Gastrocnemius medialis (tissue), 4 donors: ENCODE measurements at regions not wholly inside any gene's neighbourhood (a gene's known extent, or its start where the extent isn't known, plus 50 kb on each side); places are given as distances from the start of the nearest gene placed in this dataset.

Experiments used
- ATAC-seq, 2 donors: fragments of 150-250 bp; one replicate each; pipeline ENCODE4 v1.9.1; 2016
- DNase-seq, 2 donors: peaks; one replicate each; pipeline ENCODE4 v3.0.0-alpha.2; 2019
- H3K27ac ChIP-seq, 4 donors: fragments of 200-600 bp; sonication (generic); 1 replicate in 1 of 4; 2 replicates in 3 of 4; pipeline ENCODE4 v1.5.1; 2016 to 2018; ENCODE audit warnings: mild to moderate bottlenecking in 2 of 4, moderate library complexity in 1 of 4
- H3K27me3 ChIP-seq, 3 donors: fragments of 200-600 bp; sonication (generic) in 2 of 3; 1 replicate in 1 of 3; 2 replicates in 2 of 3; pipeline versions ENCODE4 v1.5.1 to v1.6.0; 2016 to 2019; ENCODE audit warnings: mild to moderate bottlenecking in 1 of 3, moderate library complexity in 1 of 3
- H3K36me3 ChIP-seq, 2 donors: fragments of 200-600 bp; sonication (generic) in 1 of 2; one replicate each; pipeline ENCODE4 v1.5.1; 2017 to 2018
- H3K4me1 ChIP-seq, 2 donors: fragments of 200-600 bp; sonication (generic) in 1 of 2; one replicate each; pipeline ENCODE4 v1.5.1; 2016 to 2017; ENCODE audit warnings: mild to moderate bottlenecking in 2 of 2
- H3K4me3 ChIP-seq, 4 donors: fragments of 200-600 bp; sonication (generic) in 3 of 4; 1 replicate in 1 of 4; 2 replicates in 3 of 4; pipeline ENCODE4 v1.5.1; 2016 to 2019; ENCODE audit warnings: mild to moderate bottlenecking in 2 of 4
- H3K9me3 ChIP-seq, 3 donors: fragments of 200-600 bp; sonication (generic) in 2 of 3; 1 replicate in 1 of 3; 2 replicates in 2 of 3; pipeline ENCODE4 v1.5.1; 2016 to 2019
- POLR2A ChIP-seq, 2 donors: fragments of 450-650 bp; IDR thresholded peaks; one replicate each; pipeline ENCODE4 v1.6.1; 2017; ENCODE audit warnings: antibody characterized with exemption in 2 of 2, mild to moderate bottlenecking in 2 of 2, moderate library complexity in 2 of 2
- in situ Hi-C, 4 donors: fragments of 200-750 bp; cut with MboI; loops; one replicate each; pipeline versions ENCODE4 v1.15.0 to v1.8.0; 2017; ENCODE audit warnings: low sequenced_read_pairs in 4 of 4
- intact Hi-C: fragments of 100-400 bp; cut with DNase I; formaldehyde crosslinking; loops from one replicate; pipeline ENCODE4 v1.15.1; 2023; ENCODE audit warnings: low total_unique reads
- TF ChIP-seq, protein P1 (sequence below), 5 experiments: fragments of 450-650 bp in 3 of 5; fragments of 200-600 bp in 2 of 5; sonication (generic) in 2 of 5; IDR thresholded peaks in 4 of 5; conservative IDR thresholded peaks in 1 of 5; 1 replicate in 4 of 5; 2 replicates in 1 of 5; pipeline ENCODE4 v1.5.1; 2016 to 2019; ENCODE audit warnings: antibody characterized with exemption in 5 of 5, mild to moderate bottlenecking in 3 of 5, moderate library complexity in 3 of 5

- no peak overlapping the region for H3K4me3 ChIP-seq
- intact Hi-C loops, result no loop called here
- H3K4me1 ChIP-seq, result no peaks in the 10 kb centered on the region
- no peaks in the 10 kb centered on the region for H3K9me3 ChIP-seq
- DNase-seq (no peak), ATAC-seq (no peak)
- TF ChIP-seq, protein P1, sequence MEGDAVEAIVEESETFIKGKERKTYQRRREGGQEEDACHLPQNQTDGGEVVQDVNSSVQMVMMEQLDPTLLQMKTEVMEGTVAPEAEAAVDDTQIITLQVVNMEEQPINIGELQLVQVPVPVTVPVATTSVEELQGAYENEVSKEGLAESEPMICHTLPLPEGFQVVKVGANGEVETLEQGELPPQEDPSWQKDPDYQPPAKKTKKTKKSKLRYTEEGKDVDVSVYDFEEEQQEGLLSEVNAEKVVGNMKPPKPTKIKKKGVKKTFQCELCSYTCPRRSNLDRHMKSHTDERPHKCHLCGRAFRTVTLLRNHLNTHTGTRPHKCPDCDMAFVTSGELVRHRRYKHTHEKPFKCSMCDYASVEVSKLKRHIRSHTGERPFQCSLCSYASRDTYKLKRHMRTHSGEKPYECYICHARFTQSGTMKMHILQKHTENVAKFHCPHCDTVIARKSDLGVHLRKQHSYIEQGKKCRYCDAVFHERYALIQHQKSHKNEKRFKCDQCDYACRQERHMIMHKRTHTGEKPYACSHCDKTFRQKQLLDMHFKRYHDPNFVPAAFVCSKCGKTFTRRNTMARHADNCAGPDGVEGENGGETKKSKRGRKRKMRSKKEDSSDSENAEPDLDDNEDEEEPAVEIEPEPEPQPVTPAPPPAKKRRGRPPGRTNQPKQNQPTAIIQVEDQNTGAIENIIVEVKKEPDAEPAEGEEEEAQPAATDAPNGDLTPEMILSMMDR (IDR thresholded peaks at IDR 0.05 in 4 of 5, conservative IDR thresholded peaks at IDR 0.05 in 1 of 5), result no peak
- TF ChIP-seq POLR2A (IDR thresholded peaks at IDR 0.05), result no peak
- no peaks in the 10 kb centered on the region for H3K36me3 ChIP-seq
- H3K27me3 ChIP-seq, result no peaks in the 10 kb centered on the region
- in situ Hi-C loops, result no loop called here
- H3K27ac ChIP-seq, result no peak overlapping the region
Observed at GRCh38 chr21:25385341-25385740, 221.9 kb downstream of the MRPL39 start.

- no peak overlapping the region for H3K4me3 ChIP-seq
- DNase-seq (no peak), ATAC-seq (no peak)
- intact Hi-C loops (no loop called here), in situ Hi-C loops (no loop called here)
- H3K27me3 ChIP-seq, result no peaks in the 10 kb centered on the region
- no peak overlapping the region for H3K27ac ChIP-seq
- H3K9me3 ChIP-seq, result no peaks in the 10 kb centered on the region
- no peaks in the 10 kb centered on the region for H3K4me1 ChIP-seq
- TF ChIP-seq, protein P1 (IDR thresholded peaks at IDR 0.05 in 4 of 5, conservative IDR thresholded peaks at IDR 0.05 in 1 of 5), result no peak
- TF ChIP-seq POLR2A (IDR thresholded peaks at IDR 0.05), result no peak
- no peaks in the 10 kb centered on the region for H3K36me3 ChIP-seq
Observed at GRCh38 chr21:25384782-25385181, 222.5 kb downstream of the MRPL39 start.

- in situ Hi-C loops (no loop called here), intact Hi-C loops (no loop called here)
- no peaks in the 10 kb centered on the region for H3K36me3 ChIP-seq
- H3K9me3 ChIP-seq, result no peaks in the 10 kb centered on the region
- ATAC-seq (no peak), DNase-seq (no peak)
- no peak for TF ChIP-seq POLR2A (IDR thresholded peaks at IDR 0.05)
- TF ChIP-seq, protein P1 (IDR thresholded peaks at IDR 0.05 in 4 of 5, conservative IDR thresholded peaks at IDR 0.05 in 1 of 5), result no peak
- H3K27me3 ChIP-seq, result no peaks in the 10 kb centered on the region
- no peaks in the 10 kb centered on the region for H3K4me1 ChIP-seq
- H3K27ac ChIP-seq, result no peak overlapping the region
- H3K4me3 ChIP-seq, result no peak overlapping the region
Observed at GRCh38 chr21:25383545-25383944, 223.7 kb downstream of the MRPL39 start.

- no peak for TF ChIP-seq POLR2A (IDR thresholded peaks at IDR 0.05)
- TF ChIP-seq, protein P1 (IDR thresholded peaks at IDR 0.05 in 4 of 5, conservative IDR thresholded peaks at IDR 0.05 in 1 of 5), result no peak
- intact Hi-C loops, result no loop called here
- H3K4me3 ChIP-seq, result no peak overlapping the region
- no peak for DNase-seq
- ATAC-seq, result no peak
- in situ Hi-C loops, result no loop called here
- H3K4me1 ChIP-seq, result no peaks in the 10 kb centered on the region
- H3K9me3 ChIP-seq, result no peaks in the 10 kb centered on the region
- no peak overlapping the region for H3K27ac ChIP-seq
- no peaks in the 10 kb centered on the region for H3K27me3 ChIP-seq
- no peaks in the 10 kb centered on the region for H3K36me3 ChIP-seq
Observed at GRCh38 chr21:25381936-25382452, 225.3 kb downstream of the MRPL39 start.

DNA sequence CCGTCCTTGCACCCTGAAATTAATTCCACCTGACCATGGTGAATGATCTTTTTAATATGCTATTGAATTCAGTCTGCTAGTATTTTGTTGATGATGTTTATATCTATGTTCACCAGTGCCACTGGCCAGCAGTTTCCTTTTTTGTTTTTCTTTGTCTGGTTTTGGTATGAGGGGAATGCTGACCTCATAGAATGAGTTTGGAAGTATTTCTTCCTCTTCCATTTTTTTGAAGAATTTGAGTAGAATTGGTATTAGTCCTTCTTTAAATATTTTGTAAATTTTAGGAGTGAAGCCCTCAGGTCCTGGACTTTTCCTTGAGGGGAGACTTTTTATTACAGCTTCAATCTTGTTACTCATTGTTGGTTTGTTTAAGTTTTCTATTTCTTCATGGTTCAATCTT lies 231.6 kb downstream of the MRPL39 start:
- in situ Hi-C loops, result no loop called here

More for the DNA sequence above, 231.6 kb downstream of the MRPL39 start:
- no peaks in the 10 kb centered on the region for H3K9me3 ChIP-seq
- no peaks in the 10 kb centered on the region for H3K4me1 ChIP-seq
- TF ChIP-seq POLR2A (IDR thresholded peaks at IDR 0.05), result no peak
- TF ChIP-seq, protein P1 (IDR thresholded peaks at IDR 0.05 in 4 of 5, conservative IDR thresholded peaks at IDR 0.05 in 1 of 5), result no peak
- intact Hi-C loops, result no loop called here
- H3K4me3 ChIP-seq, result no peak overlapping the region
- H3K36me3 ChIP-seq, result no peaks in the 10 kb centered on the region
- ATAC-seq, result no peak
- H3K27ac ChIP-seq, result no peak overlapping the region
- no peak for DNase-seq
- no peaks in the 10 kb centered on the region for H3K27me3 ChIP-seq
